BE2C (cell line): ENCODE measurements at regions not wholly inside any gene's neighbourhood (a gene's known extent, or its start where the extent isn't known, plus 50 kb on each side); places are given as distances from the start of the nearest gene placed in this dataset.

ENCODE experiments used
- DNase-seq: peaks from one replicate; pipeline ENCODE4 v3.0.0-alpha.2; 2020
- H3K27me3 ChIP-seq: fragments of 250-450 bp; sonication (Bioruptor Pico); 2 replicates; pipeline ENCODE4 v1.5.1; 2020; ENCODE audit warnings: mild to moderate bottlenecking
- H3K36me3 ChIP-seq: fragments of 250-450 bp; sonication (Bioruptor Pico); 2 replicates; pipeline ENCODE4 v1.5.1; 2020; ENCODE audit warnings: mild to moderate bottlenecking
- H3K4me1 ChIP-seq: fragments of 250-450 bp; sonication (Bioruptor Pico); 2 replicates; pipeline ENCODE4 v1.5.1; 2020
- H3K4me3 ChIP-seq: 2 replicates; pipeline ENCODE4 v1.5.1; 2011; ENCODE audit warnings: low read depth, low read length
- H3K9me3 ChIP-seq: fragments of 250-450 bp; sonication (Bioruptor Pico); 2 replicates; pipeline ENCODE4 v1.5.1; 2020
- CTCF ChIP-seq: IDR thresholded peaks from 2 replicates; pipeline ENCODE4 v1.5.1; 2012; ENCODE audit warnings: mild to moderate bottlenecking, low read depth, low read length

GRCh38 chr9:108001237-108001636, 511.7 kb upstream of the KLF4 start:
- Histone ChIP-seq H3K27me3 (no peaks in the 10 kb centered on the region), H3K36me3 (no peaks in the 10 kb centered on the region), H3K9me3 (no peaks in the 10 kb centered on the region), H3K4me1 (no peaks in the 10 kb centered on the region), H3K4me3 (no peak overlapping the region)
- TF ChIP-seq CTCF = no peak
- no peak for DNase-seq

- TF ChIP-seq CTCF = no peak
- no peaks in the 10 kb centered on the region for H3K4me1 ChIP-seq
- H3K27me3 ChIP-seq = no peaks in the 10 kb centered on the region
- H3K9me3 ChIP-seq = no peaks in the 10 kb centered on the region
- DNase-seq = no peak
- no peaks in the 10 kb centered on the region for H3K36me3 ChIP-seq
- no peak overlapping the region for H3K4me3 ChIP-seq
These were observed 510.3 kb upstream of the KLF4 start for GRCh38 chr9:107999890-108000289.

GRCh38 chr9:107999011-107999410, 509.4 kb upstream of the KLF4 start:
- Histone ChIP-seq H3K36me3 (no peaks in the 10 kb centered on the region), H3K4me3 (no peak overlapping the region), H3K9me3 (no peaks in the 10 kb centered on the region), H3K4me1 (no peaks in the 10 kb centered on the region), H3K27me3 (no peaks in the 10 kb centered on the region)
- no peak for DNase-seq
- TF ChIP-seq CTCF = no peak

- H3K27me3 ChIP-seq = no peaks in the 10 kb centered on the region
- H3K4me3 ChIP-seq = no peak overlapping the region
- TF ChIP-seq CTCF = no peak
- no peak for DNase-seq
- H3K9me3 ChIP-seq = no peaks in the 10 kb centered on the region
- H3K4me1 ChIP-seq = no peaks in the 10 kb centered on the region; the same call in 1 of the 2 replicates
- H3K36me3 ChIP-seq = no peaks in the 10 kb centered on the region
These were observed 505.1 kb upstream of the KLF4 start for GRCh38 chr9:107994648-107995047.

GRCh38 chr9:107992271-107992670, 502.7 kb upstream of the KLF4 start:
- DNase-seq = no peak
- Histone ChIP-seq H3K27me3 (no peaks in the 10 kb centered on the region), H3K36me3 (no peaks in the 10 kb centered on the region), H3K9me3 (no peaks in the 10 kb centered on the region), H3K4me3 (no peak overlapping the region), H3K4me1 (no peaks in the 10 kb centered on the region; the same call in 1 of the 2 replicates)
- TF ChIP-seq CTCF = no peak

- Histone ChIP-seq H3K9me3 (no peaks in the 10 kb centered on the region), H3K4me1 (no peaks in the 10 kb centered on the region; the same call in 1 of the 2 replicates), H3K27me3 (no peaks in the 10 kb centered on the region), H3K4me3 (no peak overlapping the region), H3K36me3 (no peaks in the 10 kb centered on the region)
- DNase-seq = no peak
- no peak for TF ChIP-seq CTCF
These were observed 502.0 kb upstream of the KLF4 start for GRCh38 chr9:107991581-107991980.
